H1 (cell line): ENCODE measurements at regions not wholly inside any gene's neighbourhood (a gene's known extent, or its start where the extent isn't known, plus 50 kb on each side); places are given as distances from the start of the nearest gene placed in this dataset.

ENCODE experiments used
- CTCF ChIA-PET: fragments of 300-600 bp; sonication (Branson Sonifier 250); formaldehyde crosslinking; loops from one replicate; lab custom pipeline; 2021; ENCODE audit not compliant: partially characterized antibody; lab: Charles Lee
- POLR2A ChIA-PET: fragments of 300-600 bp; sonication (Branson Sonifier 250); formaldehyde crosslinking; loops from one replicate; lab custom pipeline; 2021; ENCODE audit warnings: inconsistent platforms; ENCODE audit not compliant: partially characterized antibody; lab: Charles Lee
- DNase-seq, 2 experiments: peaks; one replicate each; pipeline versions ENCODE4 v3.0.0 to v3.0.0-alpha.2; 2010 to 2022; ENCODE audit warnings: low spot score in 2 of 2, low read depth in 1 of 2, mixed read lengths in 1 of 2
- FAIRE-seq: peaks from 2 replicates; lab custom pipeline; 2011; peaks lifted over from hg19 to GRCh38; lab: Jason Lieb, UNC
- H2AFZ ChIP-seq: 2 replicates; pipeline ENCODE4 v1.8.1; 2012; ENCODE audit warnings: low read length, inconsistent platforms
- H2AK5ac ChIP-seq: 2 replicates; pipeline ENCODE4 v1.6.1; 2013; ENCODE audit warnings: low read depth, low read length
- H2BK120ac ChIP-seq: replicated peaks from 2 replicates; pipeline ENCODE3; 2013; ENCODE audit warnings: low read depth, low read length, inconsistent platforms
- H2BK12ac ChIP-seq: 2 replicates; pipeline ENCODE4 v1.6.1; 2013; ENCODE audit warnings: low read depth, low read length
- H2BK15ac ChIP-seq: 2 replicates; pipeline ENCODE4 v1.6.1; 2013; ENCODE audit warnings: low read length
- H2BK20ac ChIP-seq: 2 replicates; pipeline ENCODE4 v1.6.1; 2013; ENCODE audit warnings: low read length
- H2BK5ac ChIP-seq: 2 replicates; pipeline ENCODE4 v1.6.1; 2013; ENCODE audit warnings: low read depth, low read length
- H3K14ac ChIP-seq: 2 replicates; pipeline ENCODE4 v1.6.1; 2013; ENCODE audit warnings: inconsistent platforms; ENCODE audit not compliant: insufficient read length
- H3K18ac ChIP-seq: 2 replicates; pipeline ENCODE4 v1.6.1; 2013; ENCODE audit warnings: low read length; ENCODE audit errors: extremely low read depth
- H3K23ac ChIP-seq: 2 replicates; pipeline ENCODE4 v1.6.1; 2013; ENCODE audit warnings: inconsistent platforms; ENCODE audit not compliant: insufficient read length
- H3K23me2 ChIP-seq: 2 replicates; pipeline ENCODE4 v1.6.1; 2013; ENCODE audit warnings: low read depth, low read length
- H3K27ac ChIP-seq: 2 replicates; pipeline ENCODE4 v1.6.1; 2011; ENCODE audit warnings: low read depth, low read length, inconsistent platforms
- H3K27me3 ChIP-seq, 4 experiments: replicated peaks in 1 of 4; 1 replicate in 1 of 4; 2 replicates in 3 of 4; pipeline versions ENCODE4 v1.6.1 to v1.8.1; 2011 to 2013; ENCODE audit warnings: low read length in 3 of 4, mild to moderate bottlenecking in 3 of 4, inconsistent platforms in 2 of 4, mixed read lengths in 2 of 4, moderate library complexity in 1 of 4; ENCODE audit not compliant: control insufficient read depth in 3 of 4, insufficient read depth in 3 of 4; ENCODE audit errors: extremely low read depth in 1 of 4
- H3K36me3 ChIP-seq, 4 experiments: 2 replicates each; pipeline versions ENCODE4 v1.6.1 to v1.8.1; 2011 to 2013; ENCODE audit warnings: mild to moderate bottlenecking in 4 of 4, low read length in 3 of 4, moderate library complexity in 2 of 4, control low read depth in 1 of 4, inconsistent platforms in 1 of 4; ENCODE audit not compliant: insufficient read depth in 4 of 4, control insufficient read depth in 2 of 4
- H3K4ac ChIP-seq: replicated peaks from 2 replicates; pipeline ENCODE3; 2013; ENCODE audit warnings: low read length, low read depth, mixed read lengths, inconsistent platforms; ENCODE audit not compliant: insufficient read length
- H3K4me1 ChIP-seq, 4 experiments: replicated peaks in 1 of 4; 1 replicate in 1 of 4; 2 replicates in 3 of 4; pipeline versions ENCODE4 v1.6.1 to v1.8.1; 2011 to 2013; ENCODE audit warnings: low read length in 3 of 4, inconsistent platforms in 2 of 4, mixed read lengths in 1 of 4; ENCODE audit not compliant: insufficient read depth in 4 of 4, control insufficient read depth in 3 of 4
- H3K4me2 ChIP-seq, 2 experiments: 2 replicates each; pipeline versions ENCODE4 v1.6.1 to v1.8.1; 2011 to 2013; ENCODE audit warnings: low read depth in 2 of 2, low read length in 2 of 2, control low read depth in 1 of 2, inconsistent platforms in 1 of 2, mild to moderate bottlenecking in 1 of 2; ENCODE audit not compliant: insufficient read depth in 1 of 2
- H3K4me3 ChIP-seq, 4 experiments: fragments of 200-600, 300-600 bp in 1 of 4; sonication (generic), shearing (Covaris generic), sonication (Bioruptor Twin) in 1 of 4; 2 replicates each; pipeline versions ENCODE4 v1.5.1 to v1.8.1; 2011 to 2016; ENCODE audit warnings: low read length in 4 of 4, low read depth in 3 of 4, control low read depth in 2 of 4, inconsistent platforms in 2 of 4, mild to moderate bottlenecking in 2 of 4, mixed read lengths in 1 of 4, moderate library complexity in 1 of 4; ENCODE audit not compliant: insufficient read depth in 2 of 4; ENCODE audit errors: extremely low read depth in 1 of 4
- H3K56ac ChIP-seq: replicated peaks from 2 replicates; pipeline ENCODE3; 2013; ENCODE audit warnings: low read depth, mild to moderate bottlenecking, mixed read lengths, low read length, inconsistent platforms; ENCODE audit not compliant: insufficient read length
- H3K79me1 ChIP-seq: 2 replicates; pipeline ENCODE4 v1.6.1; 2013; ENCODE audit warnings: low read depth, low read length, control low read depth
- H3K79me2 ChIP-seq, 2 experiments: 2 replicates each; pipeline versions ENCODE4 v1.6.1 to v1.8.1; 2012 to 2013; ENCODE audit warnings: low read length in 2 of 2, mild to moderate bottlenecking in 2 of 2, inconsistent platforms in 1 of 2; ENCODE audit not compliant: insufficient read depth in 2 of 2, control insufficient read depth in 1 of 2
- H3K9ac ChIP-seq, 4 experiments: replicated peaks in 1 of 4; 1 replicate in 1 of 4; 2 replicates in 3 of 4; pipeline versions ENCODE4 v1.6.1 to v1.8.1; 2011 to 2013; ENCODE audit warnings: low read depth in 3 of 4, low read length in 3 of 4, control low read depth in 2 of 4, mild to moderate bottlenecking in 2 of 4, moderate library complexity in 2 of 4, inconsistent platforms in 1 of 4; ENCODE audit errors: extremely low read depth in 1 of 4
- H3K9me3 ChIP-seq, 2 experiments: 2 replicates each; pipeline versions ENCODE4 v1.6.1 to v1.8.1; 2012 to 2013; ENCODE audit warnings: mild to moderate bottlenecking in 2 of 2, moderate library complexity in 2 of 2, control low read depth in 1 of 2, inconsistent platforms in 1 of 2, low read depth in 1 of 2, low read length in 1 of 2, mixed read lengths in 1 of 2; ENCODE audit not compliant: insufficient read depth in 2 of 2
- H4K20me1 ChIP-seq, 2 experiments: replicated peaks in 1 of 2; 2 replicates each; pipeline versions ENCODE3 to v1.8.1; 2011 to 2013; ENCODE audit warnings: inconsistent platforms in 2 of 2, low read length in 2 of 2, mild to moderate bottlenecking in 1 of 2; ENCODE audit not compliant: insufficient read depth in 2 of 2, control insufficient read depth in 1 of 2
- H4K5ac ChIP-seq: 2 replicates; pipeline ENCODE4 v1.6.1; 2013; ENCODE audit warnings: low read length, low read depth, mixed read lengths, inconsistent platforms; ENCODE audit not compliant: insufficient read length
- H4K8ac ChIP-seq: 2 replicates; pipeline ENCODE4 v1.8.0; 2013; ENCODE audit warnings: mild to moderate bottlenecking, moderate library complexity, low read length, inconsistent platforms; ENCODE audit not compliant: insufficient read depth; ENCODE audit errors: extremely low read depth
- H4K91ac ChIP-seq: replicated peaks from 2 replicates; pipeline ENCODE3; 2013; ENCODE audit warnings: low read length, mixed read lengths, inconsistent platforms; ENCODE audit not compliant: insufficient read length
- CBX8 ChIP-seq: fragments of 300-800, 300-1000 bp; sonication (generic); IDR thresholded peaks from 2 replicates; pipeline ENCODE4 v1.7.1; 2016; ENCODE audit warnings: low read depth, low read length, borderline replicate concordance
- CEBPB ChIP-seq: IDR thresholded peaks from 2 replicates; pipeline ENCODE4 v1.6.1; 2012; ENCODE audit warnings: low read depth, low read length
- CTBP2 ChIP-seq: IDR thresholded peaks from 2 replicates; pipeline ENCODE4 v1.7.0; 2011; ENCODE audit warnings: borderline replicate concordance, mild to moderate bottlenecking, moderate library complexity, mixed read lengths, low read length; ENCODE audit not compliant: insufficient read depth, insufficient read length
- HDAC2 ChIP-seq, 2 experiments: fragments of 300-600 bp in 1 of 2; sonication (generic) in 1 of 2; IDR thresholded peaks; 2 replicates each; pipeline ENCODE4 v1.6.1; 2011 to 2012; ENCODE audit warnings: low read depth in 2 of 2, low read length in 2 of 2, mild to moderate bottlenecking in 2 of 2, moderate library complexity in 2 of 2, borderline replicate concordance in 1 of 2, inconsistent platforms in 1 of 2
- KDM1A ChIP-seq: fragments of 200-600, 300-600 bp; sonication (generic); IDR thresholded peaks from 2 replicates; pipeline ENCODE4 v1.7.1; 2016; ENCODE audit warnings: mild to moderate bottlenecking, low read length, borderline replicate concordance
- RNF2 ChIP-seq: fragments of 200-900, 300-1000 bp; sonication (generic); IDR thresholded peaks from 2 replicates; pipeline ENCODE4 v1.7.1; 2016; ENCODE audit warnings: borderline replicate concordance, low read depth, mild to moderate bottlenecking, antibody characterized with exemption, low read length; ENCODE audit not compliant: poor library complexity, severe bottlenecking; ENCODE audit errors: missing control alignments
- WGBS, 2 experiments: shearing (Covaris generic) in 1 of 2; methylation state at CpG; one replicate each; pipeline versions ENCODE4 v1.1.6 to v1.1.7; 2013 to 2015; ENCODE audit warnings: low lambda C conversion rate in 2 of 2, mixed read lengths in 2 of 2, inconsistent platforms in 1 of 2, low coverage in 1 of 2, missing lambda C conversion rate in 1 of 2; ENCODE audit not compliant: insufficient replicate concordance in 2 of 2, insufficient coverage in 1 of 2, insufficient read length in 1 of 2; ENCODE audit errors: extremely low coverage in 1 of 2, missing lambda C conversion rate in 1 of 2; 5-methylcytosine and 5-hydroxymethylcytosine counted together

- Histone ChIP-seq H3K23me2 (no peaks in the 10 kb centered on the region), H3K79me1 (no peaks in the 10 kb centered on the region), H3K18ac (no peak overlapping the region), H4K5ac (no peak overlapping the region), H2BK12ac (no peak overlapping the region), H3K56ac (no peak overlapping the region), H2BK120ac (no peak overlapping the region), H3K9ac (no peak overlapping the region)
- WGBS, 2 experiments = 82% methylated on average over 1 of the region's 1 CpG; no CpG with 5 or more reads in 1 of the 2 experiments
- CTCF ChIA-PET = interaction anchor here (0.8 to 1.4 kb wide), 2 partner anchors 17 to 48 kb away, joined by 3 to 4 read pairs; no protein-coding TSS in a partner anchor
- TF ChIP-seq HDAC2 (IDR thresholded peaks at IDR 0.05; ENCODE audit: borderline replicate concordance in 1 of 2, low read depth in 2 of 2, low read length in 2 of 2) = no peak
- no peak for TF ChIP-seq CEBPB
- no peak for TF ChIP-seq KDM1A
- no peak for TF ChIP-seq RNF2
- TF ChIP-seq CBX8 = no peak
- TF ChIP-seq CTBP2 = no peak
- TF ChIP-seq, all 59 proteins: peak for 0
- Histone ChIP-seq H2AK5ac (no peak overlapping the region), H3K4me2 (no peak overlapping the region), H3K79me2 (no peaks in the 10 kb centered on the region), H2BK15ac (no peak overlapping the region), H3K27me3 (no peaks in the 10 kb centered on the region), H4K20me1 (no peaks in the 10 kb centered on the region), H3K4me3 (no peak overlapping the region), H3K36me3 (no peaks in the 10 kb centered on the region), H3K4ac (no peak overlapping the region), H3K23ac (no peak overlapping the region), H3K4me1 (no peaks in the 10 kb centered on the region), H4K8ac (no peak overlapping the region), H2BK20ac (no peak overlapping the region), H4K91ac (no peak overlapping the region), H3K27ac (no peak overlapping the region), H2BK5ac (no peak overlapping the region), H3K9me3 (no peaks in the 10 kb centered on the region), H2AFZ (no peak overlapping the region), H3K14ac (no peak overlapping the region)
- DNase-seq (no peak), FAIRE-seq (no peak)
- POLR2A ChIA-PET = no interaction called here
These were observed 98.2 kb upstream of the SLC8A1 start for GRCh38 chr2:40550085-40550484.
